ENCODE measurements at regions not wholly inside any gene's neighbourhood (a gene's known extent, or its start where the extent isn't known, plus 50 kb on each side); places are given as distances from the start of the nearest gene placed in this dataset.

DNA sequence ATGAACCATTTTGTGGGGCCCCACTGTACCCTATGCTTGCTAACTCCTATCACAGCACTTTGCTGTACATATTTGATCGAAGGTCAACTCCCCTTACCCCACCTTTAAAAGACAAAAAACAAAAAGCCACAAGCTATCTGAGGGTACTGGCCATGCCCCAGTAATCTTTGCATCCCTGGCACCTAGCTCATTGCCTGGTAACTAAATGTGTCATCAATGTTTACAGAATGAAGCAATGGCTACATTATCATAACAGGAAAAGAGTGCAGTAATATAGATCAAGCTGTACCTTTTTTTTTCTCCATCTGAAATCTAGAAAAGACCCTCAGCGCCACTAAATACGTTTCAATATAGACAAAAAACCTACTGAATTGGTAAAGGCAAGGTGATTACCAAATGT is 188.0 kb downstream of the ELAVL2 start:
- WGBS, 2 donors: 80 to 81% methylated on average over 3 of the region's 3 CpGs
- Histone ChIP-seq H3K27me3 (no peaks in the 10 kb centered on the region), H3K27ac (no peak overlapping the region), H3K36me3 (no peaks in the 10 kb centered on the region), H3K9me3 (no peaks in the 10 kb centered on the region), H3K4me1 (no peaks in the 10 kb centered on the region), H3K4me3 (no peak overlapping the region)
- intact Hi-C loops (cut with DNase I): no loop called here
- no peak for DNase-seq
- TF ChIP-seq, protein P1, sequence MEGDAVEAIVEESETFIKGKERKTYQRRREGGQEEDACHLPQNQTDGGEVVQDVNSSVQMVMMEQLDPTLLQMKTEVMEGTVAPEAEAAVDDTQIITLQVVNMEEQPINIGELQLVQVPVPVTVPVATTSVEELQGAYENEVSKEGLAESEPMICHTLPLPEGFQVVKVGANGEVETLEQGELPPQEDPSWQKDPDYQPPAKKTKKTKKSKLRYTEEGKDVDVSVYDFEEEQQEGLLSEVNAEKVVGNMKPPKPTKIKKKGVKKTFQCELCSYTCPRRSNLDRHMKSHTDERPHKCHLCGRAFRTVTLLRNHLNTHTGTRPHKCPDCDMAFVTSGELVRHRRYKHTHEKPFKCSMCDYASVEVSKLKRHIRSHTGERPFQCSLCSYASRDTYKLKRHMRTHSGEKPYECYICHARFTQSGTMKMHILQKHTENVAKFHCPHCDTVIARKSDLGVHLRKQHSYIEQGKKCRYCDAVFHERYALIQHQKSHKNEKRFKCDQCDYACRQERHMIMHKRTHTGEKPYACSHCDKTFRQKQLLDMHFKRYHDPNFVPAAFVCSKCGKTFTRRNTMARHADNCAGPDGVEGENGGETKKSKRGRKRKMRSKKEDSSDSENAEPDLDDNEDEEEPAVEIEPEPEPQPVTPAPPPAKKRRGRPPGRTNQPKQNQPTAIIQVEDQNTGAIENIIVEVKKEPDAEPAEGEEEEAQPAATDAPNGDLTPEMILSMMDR (IDR thresholded peaks at IDR 0.05): no peak
- TF ChIP-seq POLR2A (IDR thresholded peaks at IDR 0.05): no peak

DNA sequence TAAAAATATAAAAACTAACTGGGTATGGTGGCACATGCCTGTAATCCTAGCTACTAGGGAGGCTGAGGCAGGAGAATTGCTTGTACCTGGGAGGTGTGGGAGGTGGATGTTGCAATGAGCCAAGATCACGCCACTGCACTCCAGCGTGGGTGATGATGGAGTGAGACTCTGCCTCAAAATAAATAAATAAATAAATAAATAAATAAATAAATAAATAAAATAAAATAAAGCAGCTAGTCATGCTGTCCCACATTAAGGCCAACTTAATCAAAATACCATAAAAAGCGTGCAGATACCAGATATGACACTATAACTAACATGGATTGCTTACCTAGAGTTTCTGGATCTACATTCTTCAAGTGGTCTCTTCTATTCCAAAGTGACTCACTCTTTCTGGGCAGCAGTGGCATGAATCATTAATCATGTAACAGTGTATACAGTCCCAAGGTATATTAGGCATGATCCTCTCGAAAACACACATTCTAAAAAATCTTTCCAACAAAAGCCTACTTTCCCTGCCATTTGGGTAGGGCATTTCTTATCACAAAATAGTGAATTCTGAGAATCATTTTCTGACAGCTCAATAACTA is 187.1 kb downstream of the ELAVL2 start:
- no peaks in the 10 kb centered on the region for H3K27me3 ChIP-seq
- H3K36me3 ChIP-seq: no peaks in the 10 kb centered on the region
- H3K27ac ChIP-seq: no peak overlapping the region
- no peak overlapping the region for H3K4me3 ChIP-seq
- no peaks in the 10 kb centered on the region for H3K4me1 ChIP-seq
- WGBS, 2 donors: 59% methylated on average over 4 of the region's 4 CpGs
- TF ChIP-seq, protein P1 (IDR thresholded peaks at IDR 0.05): no peak
- TF ChIP-seq POLR2A (IDR thresholded peaks at IDR 0.05): no peak
- no peak for DNase-seq
- intact Hi-C loops (cut with DNase I): no loop called here
- H3K9me3 ChIP-seq: no peaks in the 10 kb centered on the region

Small RNA genes lying in the stretch of these regions (small RNA-seq; reads per million reads assigned to genes)
- 0 reads per million in 4 donors for gene SUMO2P2
